D721Med (cell line): ENCODE measurements at regions not wholly inside any gene's neighbourhood (a gene's known extent, or its start where the extent isn't known, plus 50 kb on each side); places are given as distances from the start of the nearest gene placed in this dataset.

Experiments
- DNase-seq: peaks from one replicate; pipeline ENCODE4 v3.0.0; 2011; ENCODE audit warnings: low spot score; ENCODE audit not compliant: insufficient read length
- FAIRE-seq: peaks from 2 replicates; lab custom pipeline; 2011; peaks lifted over from hg19 to GRCh38; lab: Jason Lieb, UNC
- TF ChIP-seq, protein P1 (sequence below): IDR thresholded peaks from 2 replicates; pipeline ENCODE4 v1.5.1; 2012; ENCODE audit warnings: mild to moderate bottlenecking, control low read depth; ENCODE audit not compliant: insufficient read depth; ENCODE audit errors: missing control alignments

- FAIRE-seq (no peak), DNase-seq (no peak)
- TF ChIP-seq, protein P1, sequence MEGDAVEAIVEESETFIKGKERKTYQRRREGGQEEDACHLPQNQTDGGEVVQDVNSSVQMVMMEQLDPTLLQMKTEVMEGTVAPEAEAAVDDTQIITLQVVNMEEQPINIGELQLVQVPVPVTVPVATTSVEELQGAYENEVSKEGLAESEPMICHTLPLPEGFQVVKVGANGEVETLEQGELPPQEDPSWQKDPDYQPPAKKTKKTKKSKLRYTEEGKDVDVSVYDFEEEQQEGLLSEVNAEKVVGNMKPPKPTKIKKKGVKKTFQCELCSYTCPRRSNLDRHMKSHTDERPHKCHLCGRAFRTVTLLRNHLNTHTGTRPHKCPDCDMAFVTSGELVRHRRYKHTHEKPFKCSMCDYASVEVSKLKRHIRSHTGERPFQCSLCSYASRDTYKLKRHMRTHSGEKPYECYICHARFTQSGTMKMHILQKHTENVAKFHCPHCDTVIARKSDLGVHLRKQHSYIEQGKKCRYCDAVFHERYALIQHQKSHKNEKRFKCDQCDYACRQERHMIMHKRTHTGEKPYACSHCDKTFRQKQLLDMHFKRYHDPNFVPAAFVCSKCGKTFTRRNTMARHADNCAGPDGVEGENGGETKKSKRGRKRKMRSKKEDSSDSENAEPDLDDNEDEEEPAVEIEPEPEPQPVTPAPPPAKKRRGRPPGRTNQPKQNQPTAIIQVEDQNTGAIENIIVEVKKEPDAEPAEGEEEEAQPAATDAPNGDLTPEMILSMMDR = no peak
These were observed 65.2 kb upstream of the SPAG17 start for GRCh38 chr1:118250232-118250631.

GRCh38 chr1:118249641-118250040 lies 64.6 kb upstream of the SPAG17 start:
- no peak for FAIRE-seq
- TF ChIP-seq, protein P1 = no peak
- DNase-seq = no peak

DNA sequence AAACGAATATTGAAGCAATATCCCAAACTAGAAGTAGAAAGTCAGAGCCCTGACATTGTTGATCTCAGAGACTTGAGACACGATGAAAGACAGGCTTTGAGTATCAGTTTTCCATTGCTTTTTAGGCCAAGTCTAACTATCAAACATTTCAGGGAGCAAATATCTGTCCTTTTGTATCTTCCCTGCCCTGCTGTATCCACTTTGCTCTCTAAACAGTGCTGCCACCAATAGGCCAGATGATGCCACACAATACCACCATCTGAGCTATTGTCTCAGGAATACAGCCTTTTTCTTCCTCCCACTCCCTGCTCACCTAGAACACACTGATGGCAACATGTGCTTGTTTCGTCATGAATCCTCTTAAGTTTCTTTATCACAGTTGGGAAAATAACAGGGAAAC lies 62.6 kb upstream of the SPAG17 start:
- TF ChIP-seq, protein P1 = peak; percentile 13
- FAIRE-seq (no peak), DNase-seq (no peak)

GRCh38 chr1:118246646-118247045 lies 61.6 kb upstream of the SPAG17 start:
- TF ChIP-seq, protein P1 = no peak
- FAIRE-seq (no peak), DNase-seq (no peak)

DNA sequence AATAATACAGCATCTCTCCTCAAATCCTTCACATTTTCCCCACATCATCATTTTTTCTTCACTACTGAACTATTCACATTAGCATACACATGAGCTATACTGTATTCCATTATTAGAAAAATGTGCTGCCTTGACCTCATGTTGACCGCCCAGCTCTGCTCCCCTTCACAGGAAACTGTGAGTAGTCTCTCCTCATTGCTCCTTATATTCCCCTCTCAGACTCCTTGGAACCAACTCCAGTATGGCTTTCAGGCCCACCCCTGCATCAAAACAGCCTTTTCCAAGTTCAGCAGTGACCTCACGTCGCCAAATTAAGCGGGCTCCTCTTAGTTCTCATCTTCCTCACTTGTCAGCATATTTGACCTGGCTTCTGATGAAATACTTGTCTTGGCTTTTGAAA lies 59.2 kb upstream of the SPAG17 start:
- TF ChIP-seq, protein P1 = no peak
- no peak for DNase-seq
- FAIRE-seq = no peak

DNA sequence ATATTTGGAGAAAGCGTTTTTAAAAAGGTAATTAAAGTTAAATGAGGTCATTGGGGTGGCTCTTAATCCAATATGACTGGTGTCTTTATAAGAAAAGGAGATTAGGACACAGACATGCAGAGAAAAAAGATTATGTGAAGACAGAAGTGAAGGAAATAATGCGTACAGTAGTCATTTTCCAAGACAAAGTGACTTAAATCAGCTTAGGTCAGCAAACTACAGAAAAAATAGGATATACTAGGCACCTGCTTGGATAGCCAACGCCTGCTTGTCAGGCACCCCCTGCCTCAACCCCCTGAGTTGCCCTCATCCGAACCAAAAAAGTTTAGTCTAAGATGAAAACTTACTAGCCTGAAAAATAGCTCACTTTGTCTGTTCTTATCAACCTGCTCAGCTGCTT lies 58.2 kb upstream of the SPAG17 start:
- FAIRE-seq (no peak), DNase-seq (no peak)
- TF ChIP-seq, protein P1 = no peak
